ENCODE measurements at regions not wholly inside any gene's neighbourhood (a gene's known extent, or its start where the extent isn't known, plus 50 kb on each side); places are given as distances from the start of the nearest gene placed in this dataset.

DNA sequence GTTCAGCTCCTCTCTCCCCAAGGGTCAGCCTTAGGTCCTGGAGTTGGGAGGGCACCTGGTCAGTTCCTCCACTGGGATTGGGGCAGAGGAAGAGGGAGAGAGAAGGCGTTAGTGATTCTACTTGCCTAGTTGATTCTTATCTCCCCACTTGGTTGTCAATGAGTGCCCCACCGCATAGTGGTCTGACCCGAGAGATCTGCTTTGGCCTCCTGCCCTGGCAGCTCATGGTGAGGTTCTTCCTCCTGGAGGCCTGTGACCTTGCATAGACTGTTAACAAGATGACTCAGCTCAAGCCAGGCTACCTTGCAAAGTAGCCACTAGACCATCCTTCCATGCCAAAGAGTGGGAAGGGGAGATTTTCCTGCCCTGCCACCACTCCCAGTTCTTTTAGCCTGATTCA lies 160.6 kb downstream of the TMEM200A start:
- Mint-ChIP-seq H3K4me1 (ENCODE audit: low read depth) (no peaks in the 10 kb centered on the region), H3K27me3 (no peaks in the 10 kb centered on the region), H3K9me3 (ENCODE audit: low read depth) (no peaks in the 10 kb centered on the region), H3K4me3 (ENCODE audit: low read depth) (no peak overlapping the region), H3K27ac (no peak overlapping the region), H3K36me3 (ENCODE audit: insufficient read depth) (no peaks in the 10 kb centered on the region)
- DNase-seq (ENCODE audit: low spot score, unreplicated experiment), result no peak
- TF ChIP-seq, protein P1, sequence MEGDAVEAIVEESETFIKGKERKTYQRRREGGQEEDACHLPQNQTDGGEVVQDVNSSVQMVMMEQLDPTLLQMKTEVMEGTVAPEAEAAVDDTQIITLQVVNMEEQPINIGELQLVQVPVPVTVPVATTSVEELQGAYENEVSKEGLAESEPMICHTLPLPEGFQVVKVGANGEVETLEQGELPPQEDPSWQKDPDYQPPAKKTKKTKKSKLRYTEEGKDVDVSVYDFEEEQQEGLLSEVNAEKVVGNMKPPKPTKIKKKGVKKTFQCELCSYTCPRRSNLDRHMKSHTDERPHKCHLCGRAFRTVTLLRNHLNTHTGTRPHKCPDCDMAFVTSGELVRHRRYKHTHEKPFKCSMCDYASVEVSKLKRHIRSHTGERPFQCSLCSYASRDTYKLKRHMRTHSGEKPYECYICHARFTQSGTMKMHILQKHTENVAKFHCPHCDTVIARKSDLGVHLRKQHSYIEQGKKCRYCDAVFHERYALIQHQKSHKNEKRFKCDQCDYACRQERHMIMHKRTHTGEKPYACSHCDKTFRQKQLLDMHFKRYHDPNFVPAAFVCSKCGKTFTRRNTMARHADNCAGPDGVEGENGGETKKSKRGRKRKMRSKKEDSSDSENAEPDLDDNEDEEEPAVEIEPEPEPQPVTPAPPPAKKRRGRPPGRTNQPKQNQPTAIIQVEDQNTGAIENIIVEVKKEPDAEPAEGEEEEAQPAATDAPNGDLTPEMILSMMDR (IDR thresholded peaks at IDR 0.05; ENCODE audit: unreplicated experiment), result no peak

DNA sequence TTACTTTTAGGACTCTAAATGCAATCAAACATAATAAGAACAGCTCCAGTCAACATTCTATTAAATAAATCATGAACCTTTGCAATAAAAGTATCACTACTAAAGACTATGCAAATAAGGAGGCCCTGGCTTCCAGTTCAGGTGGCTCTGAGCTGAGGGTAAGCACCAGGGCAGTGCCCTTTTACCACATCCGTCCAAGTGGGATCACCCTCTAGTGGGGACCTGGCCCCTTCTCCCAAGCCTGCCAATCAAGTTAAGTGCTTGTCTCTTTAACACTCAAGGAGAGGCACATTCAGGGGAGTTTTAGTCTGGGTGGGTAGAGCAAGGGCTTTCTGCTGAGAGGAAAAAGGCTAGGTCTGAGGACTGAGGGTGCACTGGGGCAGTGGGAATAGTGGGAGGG lies 161.4 kb downstream of the TMEM200A start:
- Mint-ChIP-seq H3K4me1 (ENCODE audit: low read depth) (no peaks in the 10 kb centered on the region), H3K9me3 (ENCODE audit: low read depth) (no peaks in the 10 kb centered on the region), H3K27ac (no peak overlapping the region), H3K4me3 (ENCODE audit: low read depth) (no peak overlapping the region), H3K27me3 (no peaks in the 10 kb centered on the region), H3K36me3 (ENCODE audit: insufficient read depth) (no peaks in the 10 kb centered on the region)
- TF ChIP-seq, protein P1 (IDR thresholded peaks at IDR 0.05; ENCODE audit: unreplicated experiment), result no peak
- no peak for DNase-seq (ENCODE audit: low spot score, unreplicated experiment)

DNA sequence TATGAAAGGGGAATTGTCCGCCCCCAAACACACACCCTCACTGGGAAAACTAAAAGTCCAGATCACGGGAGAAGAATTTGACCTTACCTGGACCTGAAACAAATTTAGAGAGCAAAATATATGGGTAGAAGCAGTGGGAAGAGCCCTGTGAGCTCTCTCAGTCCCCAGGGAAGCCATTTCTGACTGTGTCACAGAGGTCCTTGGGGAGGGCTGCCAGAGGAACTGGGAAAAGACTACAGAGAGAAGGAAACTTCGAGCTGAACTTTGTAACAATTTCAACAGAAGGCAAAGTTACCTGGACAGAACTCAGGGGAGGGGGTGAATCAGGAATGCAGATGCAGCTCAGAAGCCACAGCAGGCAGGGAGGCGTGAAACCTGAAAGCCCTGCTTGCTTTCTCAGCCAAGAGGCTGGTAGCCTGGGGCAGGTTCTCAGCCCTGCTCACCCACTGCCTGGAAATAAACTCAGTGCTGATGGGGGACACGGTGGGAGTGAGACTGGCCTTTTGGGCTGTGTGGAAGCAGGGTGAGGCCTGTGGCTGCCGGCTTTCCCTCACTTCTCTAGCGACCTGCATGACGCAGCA lies 163.8 kb downstream of the TMEM200A start:
- H3K36me3 Mint-ChIP-seq (ENCODE audit: insufficient read depth), result no peaks in the 10 kb centered on the region
- TF ChIP-seq, protein P1 (IDR thresholded peaks at IDR 0.05; ENCODE audit: unreplicated experiment), result no peak
- no peak overlapping the region for H3K4me3 Mint-ChIP-seq (ENCODE audit: low read depth)
- no peak for DNase-seq (ENCODE audit: low spot score, unreplicated experiment)
- no peak overlapping the region for H3K27ac Mint-ChIP-seq
- no peaks in the 10 kb centered on the region for H3K4me1 Mint-ChIP-seq (ENCODE audit: low read depth)
- no peaks in the 10 kb centered on the region for H3K27me3 Mint-ChIP-seq
- H3K9me3 Mint-ChIP-seq (ENCODE audit: low read depth), result no peaks in the 10 kb centered on the region

DNA sequence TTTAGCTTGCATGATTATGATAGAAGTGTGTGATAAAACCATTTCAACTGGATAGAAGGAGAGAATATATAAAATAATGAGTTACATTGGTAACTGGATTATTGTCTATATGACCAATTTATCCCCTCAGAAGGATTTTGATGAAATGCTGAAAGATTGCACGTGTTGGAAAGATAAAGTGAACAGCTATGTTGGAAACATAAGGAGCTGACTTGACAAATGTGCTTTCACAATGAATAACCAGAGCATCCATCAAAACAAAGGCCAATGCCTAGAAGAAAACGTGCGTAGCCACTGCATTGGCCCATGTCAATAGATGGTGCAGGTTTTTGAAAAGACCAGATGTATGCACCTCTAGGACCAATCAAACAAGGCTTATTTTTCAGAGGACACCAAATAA lies 168.8 kb downstream of the TMEM200A start:
- TF ChIP-seq, protein P1 (IDR thresholded peaks at IDR 0.05; ENCODE audit: unreplicated experiment), result no peak
- Mint-ChIP-seq H3K27ac (no peak overlapping the region), H3K36me3 (ENCODE audit: insufficient read depth) (no peaks in the 10 kb centered on the region), H3K4me1 (ENCODE audit: low read depth) (no peaks in the 10 kb centered on the region), H3K9me3 (ENCODE audit: low read depth) (peaks cover 19% of the 10 kb centered on the region), H3K27me3 (no peaks in the 10 kb centered on the region), H3K4me3 (ENCODE audit: low read depth) (no peak overlapping the region)
- DNase-seq (ENCODE audit: low spot score, unreplicated experiment), result no peak

DNA sequence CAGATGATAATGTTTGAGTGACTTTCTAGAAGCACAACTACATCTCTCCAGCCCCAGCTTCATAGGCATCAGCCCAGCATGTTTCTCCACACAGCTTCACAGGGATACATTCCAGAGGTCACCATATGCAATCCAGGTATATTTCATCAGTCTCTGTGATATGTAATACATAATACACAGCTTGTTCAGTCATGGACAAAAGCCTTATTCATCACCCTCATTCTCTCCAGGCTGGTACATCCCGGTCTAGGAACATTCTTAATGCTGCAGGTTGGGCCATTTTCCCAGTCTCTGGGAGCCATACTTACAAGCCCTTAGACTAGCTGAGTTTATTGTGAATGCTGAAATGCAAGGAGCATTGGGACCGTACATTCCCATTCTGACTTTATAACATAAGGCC lies 169.4 kb downstream of the TMEM200A start:
- Mint-ChIP-seq H3K4me3 (ENCODE audit: low read depth) (no peak overlapping the region), H3K4me1 (ENCODE audit: low read depth) (no peaks in the 10 kb centered on the region), H3K9me3 (ENCODE audit: low read depth) (peaks cover 23% of the 10 kb centered on the region), H3K27ac (no peak overlapping the region), H3K27me3 (no peaks in the 10 kb centered on the region), H3K36me3 (ENCODE audit: insufficient read depth) (no peaks in the 10 kb centered on the region)
- TF ChIP-seq, protein P1 (IDR thresholded peaks at IDR 0.05; ENCODE audit: unreplicated experiment), result no peak
- DNase-seq (ENCODE audit: low spot score, unreplicated experiment), result no peak
